ENCODE measurements at regions not wholly inside any gene's neighbourhood (a gene's known extent, or its start where the extent isn't known, plus 50 kb on each side); places are given as distances from the start of the nearest gene placed in this dataset.

GRCh38 chr6:99011151-99011550, 63.4 kb upstream of the FBXL4 start:
- H3K4me1 ChIP-seq (replicated peaks in 1 of 2): no peaks in the 10 kb centered on the region
- H3K36me3 ChIP-seq (replicated peaks in 1 of 2): no peaks in the 10 kb centered on the region
- no peak overlapping the region for H3K4me3 ChIP-seq
- intact Hi-C loops (cut with DNase I): no loop called here
- no peaks in the 10 kb centered on the region for H3K9me3 ChIP-seq (replicated peaks in 1 of 3)
- DNase-seq: no peak
- H3K27me3 ChIP-seq: no peaks in the 10 kb centered on the region
- no peak for TF ChIP-seq POLR2A (IDR thresholded peaks at IDR 0.05)
- H3K27ac ChIP-seq: no peak overlapping the region

GRCh38 chr6:99002831-99003230, 55.1 kb upstream of the FBXL4 start:
- no peaks in the 10 kb centered on the region for H3K36me3 ChIP-seq (replicated peaks in 1 of 2)
- no peaks in the 10 kb centered on the region for H3K27me3 ChIP-seq
- 17 to 31% (median 26%) methylated on average over 1 of the region's 1 CpG for WGBS, 4 donors
- H3K4me3 ChIP-seq: no peak overlapping the region
- no peak overlapping the region for H3K27ac ChIP-seq
- no peaks in the 10 kb centered on the region for H3K9me3 ChIP-seq (replicated peaks in 1 of 3)
- DNase-seq: no peak
- TF ChIP-seq CTCF (IDR thresholded peaks at IDR 0.05) (no peak), POLR2A (IDR thresholded peaks at IDR 0.05) (no peak)
- H3K4me1 ChIP-seq (replicated peaks in 1 of 2): no peaks in the 10 kb centered on the region
- intact Hi-C loops (cut with DNase I): no loop called here

- Histone ChIP-seq H3K4me3 (no peak overlapping the region), H3K9me3 (replicated peaks in 1 of 3) (no peaks in the 10 kb centered on the region), H3K36me3 (replicated peaks in 1 of 2) (no peaks in the 10 kb centered on the region), H3K4me1 (replicated peaks in 1 of 2) (no peaks in the 10 kb centered on the region), H3K27me3 (peaks cover 3% of the 10 kb centered on the region), H3K27ac (no peak overlapping the region)
- 66 to 78% (median 74%) methylated on average over 5 of the region's 5 CpGs for WGBS, 4 donors
- DNase-seq: no peak
- TF ChIP-seq POLR2A (IDR thresholded peaks at IDR 0.05) (no peak), CTCF (IDR thresholded peaks at IDR 0.05) (no peak)
- intact Hi-C loops (cut with DNase I): no loop called here
Observed at GRCh38 chr6:98998103-98998502, 50.4 kb upstream of the FBXL4 start.

MicroRNA genes in the stretch of these regions (microRNA counts, 767-probe panel; counts per million panel counts)
- 5,273 to 6,233 counts per million in 2 donors for microRNA hsa-miR-548ai

Small RNA genes in the stretch of these regions (microRNA-seq; reads per million reads assigned to microRNA genes)
- 0 reads per million in 3 donors for gene MIR548AI

Small RNA genes in the stretch of these regions (small RNA-seq; reads per million reads assigned to genes)
- 0 reads per million in 2 donors for gene MIR548AI

All from adrenal gland (tissue), 9 donors.